ENCODE measurements at regions not wholly inside any gene's neighbourhood (a gene's known extent, or its start where the extent isn't known, plus 50 kb on each side); places are given as distances from the start of the nearest gene placed in this dataset.

DNA sequence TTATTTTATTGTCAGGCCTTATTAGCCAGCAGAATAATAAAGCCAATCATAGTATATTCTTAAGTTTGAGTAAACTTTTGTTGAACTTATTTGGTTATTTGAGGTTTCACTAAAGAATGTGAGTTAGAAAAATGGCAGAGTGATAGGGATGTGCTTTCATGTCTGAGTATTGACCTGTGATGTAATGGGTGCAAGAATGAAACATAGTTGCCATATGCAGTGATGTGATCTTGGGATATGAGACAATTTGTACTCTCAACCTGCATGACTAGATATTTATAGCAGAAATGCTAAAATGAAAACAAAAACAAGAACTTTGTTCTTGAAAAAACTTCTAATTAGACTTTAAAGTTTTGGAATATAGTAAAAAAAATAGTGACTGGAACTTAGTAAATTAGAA is 97.9 kb downstream of the DISP1 start (continued):
- no peak for TF ChIP-seq ZNF391 (tag by site-specific recombination; IDR thresholded peaks at IDR 0.05; ENCODE audit: borderline replicate concordance, low read depth)
- TF ChIP-seq HOXC10 (CRISPR knock-in tag; IDR thresholded peaks at IDR 0.05) = no peak
- TF ChIP-seq ZNF626 (tag by site-specific recombination; IDR thresholded peaks at IDR 0.05) = no peak
- TF ChIP-seq ZNF324 (tag by site-specific recombination; IDR thresholded peaks at IDR 0.05) = no peak
- no peak for TF ChIP-seq ZNF37A (tag by site-specific recombination; IDR thresholded peaks at IDR 0.05)

DNA sequence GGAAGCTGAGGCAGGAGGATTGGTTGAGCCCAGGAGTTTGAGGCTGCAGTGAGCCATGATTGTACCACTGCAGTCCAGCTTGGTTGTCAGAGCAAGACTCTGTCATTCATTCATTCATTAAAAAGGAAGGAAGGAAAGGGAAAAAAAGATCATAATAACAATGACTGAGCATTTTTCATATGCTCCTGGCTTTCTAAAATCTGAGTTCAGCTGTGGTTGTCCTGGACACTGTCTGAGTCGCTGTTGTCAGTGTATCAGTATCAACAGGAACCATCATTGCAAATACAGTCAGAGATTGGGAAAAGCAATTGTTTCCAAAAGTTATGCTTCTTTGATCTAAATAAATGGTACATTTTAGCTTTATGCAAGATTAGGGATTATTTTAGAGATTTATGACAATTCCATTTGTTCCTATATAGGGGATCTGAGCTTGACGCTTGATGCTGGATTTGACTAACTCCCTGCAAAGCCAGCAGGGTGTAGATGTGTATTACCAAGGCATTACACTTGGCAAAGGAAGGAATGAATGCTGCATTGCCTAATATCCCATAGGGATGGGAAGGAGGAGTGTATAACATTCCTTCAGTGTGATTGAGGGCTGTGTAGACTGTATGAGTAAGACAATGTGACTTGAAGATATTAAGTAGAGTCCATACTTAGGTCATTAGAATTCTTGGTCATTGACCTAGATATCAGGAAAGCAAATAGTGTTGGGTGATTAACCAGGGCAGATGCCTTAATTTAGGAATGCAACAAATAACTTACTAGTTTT is 100.2 kb downstream of the DISP1 start:
- Histone ChIP-seq H3K9me3 (ENCODE audit: control insufficient read depth, insufficient read depth, low read depth, low read length) (no peaks in the 10 kb centered on the region), H3K36me3 (ENCODE audit: control insufficient read depth in 2 of 2, insufficient read depth in 1 of 2, low read length in 2 of 2) (no peaks in the 10 kb centered on the region), H3K27ac (ENCODE audit: extremely low read depth, low read depth, low read length) (no peak overlapping the region), H3K4me1 (ENCODE audit: control insufficient read depth, insufficient read depth, low read length) (no peaks in the 10 kb centered on the region), H3K4me3 (ENCODE audit: low read depth, low read length) (no peak overlapping the region)
- TF ChIP-seq GLI4 (tag by site-specific recombination; IDR thresholded peaks at IDR 0.05) (no peak), REPIN1 (tag by site-specific recombination; IDR thresholded peaks at IDR 0.05; ENCODE audit: low read depth) (no peak), ZBTB21 (tag by site-specific recombination; IDR thresholded peaks at IDR 0.05) (no peak)
- TF ChIP-seq, protein P1, sequence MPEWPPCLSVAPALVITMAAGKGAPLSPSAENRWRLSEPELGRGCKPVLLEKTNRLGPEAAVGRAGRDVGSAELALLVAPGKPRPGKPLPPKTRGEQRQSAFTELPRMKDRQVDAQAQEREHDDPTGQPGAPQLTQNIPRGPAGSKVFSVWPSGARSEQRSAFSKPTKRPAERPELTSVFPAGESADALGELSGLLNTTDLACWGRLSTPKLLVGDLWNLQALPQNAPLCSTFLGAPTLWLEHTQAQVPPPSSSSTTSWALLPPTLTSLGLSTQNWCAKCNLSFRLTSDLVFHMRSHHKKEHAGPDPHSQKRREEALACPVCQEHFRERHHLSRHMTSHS (tag by site-specific recombination; IDR thresholded peaks at IDR 0.05) = no peak
- POLR2A ChIA-PET = no interaction called here
- CTCF ChIA-PET = interaction anchor here (0.6 kb wide), 1 partner anchor 58 kb away, joined by 3 read pairs; no protein-coding TSS in a partner anchor

DNA sequence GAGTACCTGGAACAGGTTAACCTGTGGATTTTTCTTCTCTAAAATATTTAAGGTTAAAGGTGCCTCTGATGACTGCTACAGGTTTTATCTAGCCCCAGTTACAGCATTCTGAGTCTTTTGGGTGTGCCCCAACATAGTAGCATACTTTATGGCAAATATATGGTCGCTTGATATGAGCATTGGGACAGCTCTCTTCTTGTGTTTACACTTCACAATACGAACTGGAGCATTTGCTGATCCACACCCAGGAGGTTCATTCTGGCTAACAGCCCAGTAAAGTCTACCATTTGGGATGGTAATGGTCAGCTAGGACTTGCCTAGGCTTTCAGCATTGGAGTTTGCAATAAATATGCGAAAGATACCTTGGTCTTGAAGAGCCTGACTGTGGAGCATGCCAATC is 101.3 kb downstream of the DISP1 start:
- Histone ChIP-seq H3K36me3 (ENCODE audit: control insufficient read depth in 2 of 2, insufficient read depth in 1 of 2, low read length in 2 of 2) (no peaks in the 10 kb centered on the region), H3K4me1 (ENCODE audit: control insufficient read depth, insufficient read depth, low read length) (no peaks in the 10 kb centered on the region), H3K4me3 (ENCODE audit: low read depth, low read length) (no peak overlapping the region), H3K27ac (ENCODE audit: extremely low read depth, low read depth, low read length) (no peak overlapping the region), H3K9me3 (ENCODE audit: control insufficient read depth, insufficient read depth, low read depth, low read length) (no peaks in the 10 kb centered on the region)
- POLR2A ChIA-PET = no interaction called here
- CTCF ChIA-PET = no interaction called here
- TF ChIP-seq SCRT1 (tag by site-specific recombination; IDR thresholded peaks at IDR 0.05; ENCODE audit: borderline replicate concordance) = no peak
- TF ChIP-seq KLF7 (tag by site-specific recombination; IDR thresholded peaks at IDR 0.05; ENCODE audit: borderline replicate concordance) = no peak
- no peak for TF ChIP-seq ZNF10 (tag by site-specific recombination; IDR thresholded peaks at IDR 0.05)
- TF ChIP-seq ZNF629 (tag by site-specific recombination; IDR thresholded peaks at IDR 0.05) = no peak
- no peak for TF ChIP-seq ZNF174 (tag by site-specific recombination; IDR thresholded peaks at IDR 0.05)
- TF ChIP-seq, protein P2, sequence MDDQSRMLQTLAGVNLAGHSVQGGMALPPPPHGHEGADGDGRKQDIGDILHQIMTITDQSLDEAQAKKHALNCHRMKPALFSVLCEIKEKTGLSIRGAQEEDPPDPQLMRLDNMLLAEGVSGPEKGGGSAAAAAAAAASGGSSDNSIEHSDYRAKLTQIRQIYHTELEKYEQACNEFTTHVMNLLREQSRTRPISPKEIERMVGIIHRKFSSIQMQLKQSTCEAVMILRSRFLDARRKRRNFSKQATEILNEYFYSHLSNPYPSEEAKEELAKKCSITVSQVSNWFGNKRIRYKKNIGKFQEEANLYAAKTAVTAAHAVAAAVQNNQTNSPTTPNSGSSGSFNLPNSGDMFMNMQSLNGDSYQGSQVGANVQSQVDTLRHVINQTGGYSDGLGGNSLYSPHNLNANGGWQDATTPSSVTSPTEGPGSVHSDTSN (CRISPR knock-in tag; IDR thresholded peaks at IDR 0.05) = no peak
- TF ChIP-seq ZNF670 (tag by site-specific recombination; IDR thresholded peaks at IDR 0.05; ENCODE audit: low read depth) = no peak
- no peak for TF ChIP-seq ZBTB48 (tag by site-specific recombination; IDR thresholded peaks at IDR 0.05)
- no peak for TF ChIP-seq ZIC2 (tag by site-specific recombination; IDR thresholded peaks at IDR 0.05)
- no peak for TF ChIP-seq ZFHX2 (tag by site-specific recombination; conservative IDR thresholded peaks at IDR 0.05)
- TF ChIP-seq, protein P3, sequence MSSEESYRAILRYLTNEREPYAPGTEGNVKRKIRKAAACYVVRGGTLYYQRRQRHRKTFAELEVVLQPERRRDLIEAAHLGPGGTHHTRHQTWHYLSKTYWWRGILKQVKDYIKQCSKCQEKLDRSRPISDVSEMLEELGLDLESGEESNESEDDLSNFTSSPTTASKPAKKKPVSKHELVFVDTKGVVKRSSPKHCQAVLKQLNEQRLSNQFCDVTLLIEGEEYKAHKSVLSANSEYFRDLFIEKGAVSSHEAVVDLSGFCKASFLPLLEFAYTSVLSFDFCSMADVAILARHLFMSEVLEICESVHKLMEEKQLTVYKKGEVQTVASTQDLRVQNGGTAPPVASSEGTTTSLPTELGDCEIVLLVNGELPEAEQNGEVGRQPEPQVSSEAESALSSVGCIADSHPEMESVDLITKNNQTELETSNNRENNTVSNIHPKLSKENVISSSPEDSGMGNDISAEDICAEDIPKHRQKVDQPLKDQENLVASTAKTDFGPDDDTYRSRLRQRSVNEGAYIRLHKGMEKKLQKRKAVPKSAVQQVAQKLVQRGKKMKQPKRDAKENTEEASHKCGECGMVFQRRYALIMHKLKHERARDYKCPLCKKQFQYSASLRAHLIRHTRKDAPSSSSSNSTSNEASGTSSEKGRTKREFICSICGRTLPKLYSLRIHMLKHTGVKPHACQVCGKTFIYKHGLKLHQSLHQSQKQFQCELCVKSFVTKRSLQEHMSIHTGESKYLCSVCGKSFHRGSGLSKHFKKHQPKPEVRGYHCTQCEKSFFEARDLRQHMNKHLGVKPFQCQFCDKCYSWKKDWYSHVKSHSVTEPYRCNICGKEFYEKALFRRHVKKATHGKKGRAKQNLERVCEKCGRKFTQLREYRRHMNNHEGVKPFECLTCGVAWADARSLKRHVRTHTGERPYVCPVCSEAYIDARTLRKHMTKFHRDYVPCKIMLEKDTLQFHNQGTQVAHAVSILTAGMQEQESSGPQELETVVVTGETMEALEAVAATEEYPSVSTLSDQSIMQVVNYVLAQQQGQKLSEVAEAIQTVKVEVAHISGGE (tag by site-specific recombination; conservative IDR thresholded peaks at IDR 0.05; ENCODE audit: low read depth) = no peak
